Pancreas (tissue), 10 donors: ENCODE measurements at regions not wholly inside any gene's neighbourhood (a gene's known extent, or its start where the extent isn't known, plus 50 kb on each side); places are given as distances from the start of the nearest gene placed in this dataset.

Experiments
- ATAC-seq, 4 donors: fragments of 200-7000 bp; cut with Tn5 transposase; one replicate each; pipeline versions ENCODE4 v1.8.0 to v1.9.1; 2020; ENCODE audit warnings: mild to moderate bottlenecking in 4 of 4, moderate library complexity in 4 of 4
- DNase-seq, 6 donors: peaks; one replicate each; pipeline ENCODE4 v3.0.0-alpha.2; 2020
- FAIRE-seq: peaks from 2 replicates; lab custom pipeline; 2012; peaks lifted over from hg19 to GRCh38; lab: Jason Lieb, UNC
- H3K27ac ChIP-seq, 4 donors: fragments of 200-600 bp; sonication (generic); 1 replicate in 3 of 4; 2 replicates in 1 of 4; pipeline versions ENCODE4 v1.5.0 to v1.8.0; 2020
- H3K27me3 ChIP-seq, 4 donors: fragments of 200-600 bp; one replicate each; pipeline ENCODE4 v1.8.0; 2021
- H3K36me3 ChIP-seq, 3 donors: fragments of 200-600 bp; sonication (generic) in 1 of 3; one replicate each; pipeline versions ENCODE4 v1.5.0 to v1.8.0; 2020 to 2021
- H3K4me1 ChIP-seq, 3 donors: fragments of 200-600 bp; one replicate each; pipeline ENCODE4 v1.8.0; 2021
- H3K4me3 ChIP-seq, 4 donors: fragments of 200-600 bp; sonication (generic) in 2 of 4; one replicate each; pipeline versions ENCODE4 v1.5.0 to v1.8.0; 2020 to 2021
- H3K9me3 ChIP-seq, 4 donors: fragments of 200-600 bp; one replicate each; pipeline ENCODE4 v1.8.0; 2021
- WGBS, 2 donors: extraction: QIAGEN DNeasy Blood & Tissue Kit; methylation state at CpG; one replicate each; pipeline ENCODE4 v1.1.7; 2013; 5-methylcytosine and 5-hydroxymethylcytosine counted together
- intact Hi-C, 3 donors: fragments of 100-400 bp; cut with DNase I; formaldehyde crosslinking; loops; one replicate each; pipeline versions ENCODE4 v1.11.1 to v1.14.2; 2022
- TF ChIP-seq, protein P1 (sequence below), 4 donors: fragments of 200-600 bp; sonication (generic) in 3 of 4; IDR thresholded peaks; one replicate each; pipeline versions ENCODE4 v1.5.0 to v1.8.0; 2021; ENCODE audit warnings: antibody characterized with exemption in 4 of 4
- donor health status: healthy with polysubstance abuse.
- donor health status: DM: no; HTN: no; CAD: no; lungs with moderate emphysema.
- donor health status: DM: no; HTN: no; CAD: no.
- donor health status: control.
- donor health status: control.
- donor health status: Bipolar disorder and iron deficiency.
- donor health status: DM: yes; HTN: yes; CAD: no.
- donor health status: DM: no; HTN: no; CAD: no.
- donor health status: DM: no; HTN: no; CAD: no.
- donor health status: DM: yes; HTN: yes; CAD: no.

DNA sequence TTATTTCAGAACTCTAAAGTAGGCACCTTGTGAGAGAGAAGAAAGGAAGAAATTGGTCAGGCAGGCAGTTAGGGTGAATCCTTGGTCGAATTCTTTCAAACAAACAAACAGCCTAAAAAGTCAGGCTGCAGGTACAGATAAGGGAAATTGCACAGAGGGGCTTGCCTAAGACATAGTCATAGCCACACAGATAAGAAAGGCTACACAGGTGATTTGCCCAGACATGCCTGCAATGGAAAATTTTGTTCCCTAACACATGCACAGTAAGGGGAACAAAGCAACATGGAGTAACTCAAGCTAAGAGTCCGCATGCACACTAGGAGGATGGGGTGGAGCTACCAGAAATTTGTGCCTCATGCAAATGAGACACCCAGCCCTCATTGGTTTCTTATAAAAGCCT, 91.4 kb upstream of the TUSC7 start:
- Histone ChIP-seq H3K36me3 (no peaks in the 10 kb centered on the region), H3K4me1 (no peaks in the 10 kb centered on the region), H3K4me3 (no peak overlapping the region), H3K27me3 (no peaks in the 10 kb centered on the region), H3K27ac (no peak overlapping the region), H3K9me3 (no peaks in the 10 kb centered on the region)
- FAIRE-seq, result no peak
- intact Hi-C loops, result no loop called here
- TF ChIP-seq, protein P1, sequence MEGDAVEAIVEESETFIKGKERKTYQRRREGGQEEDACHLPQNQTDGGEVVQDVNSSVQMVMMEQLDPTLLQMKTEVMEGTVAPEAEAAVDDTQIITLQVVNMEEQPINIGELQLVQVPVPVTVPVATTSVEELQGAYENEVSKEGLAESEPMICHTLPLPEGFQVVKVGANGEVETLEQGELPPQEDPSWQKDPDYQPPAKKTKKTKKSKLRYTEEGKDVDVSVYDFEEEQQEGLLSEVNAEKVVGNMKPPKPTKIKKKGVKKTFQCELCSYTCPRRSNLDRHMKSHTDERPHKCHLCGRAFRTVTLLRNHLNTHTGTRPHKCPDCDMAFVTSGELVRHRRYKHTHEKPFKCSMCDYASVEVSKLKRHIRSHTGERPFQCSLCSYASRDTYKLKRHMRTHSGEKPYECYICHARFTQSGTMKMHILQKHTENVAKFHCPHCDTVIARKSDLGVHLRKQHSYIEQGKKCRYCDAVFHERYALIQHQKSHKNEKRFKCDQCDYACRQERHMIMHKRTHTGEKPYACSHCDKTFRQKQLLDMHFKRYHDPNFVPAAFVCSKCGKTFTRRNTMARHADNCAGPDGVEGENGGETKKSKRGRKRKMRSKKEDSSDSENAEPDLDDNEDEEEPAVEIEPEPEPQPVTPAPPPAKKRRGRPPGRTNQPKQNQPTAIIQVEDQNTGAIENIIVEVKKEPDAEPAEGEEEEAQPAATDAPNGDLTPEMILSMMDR (IDR thresholded peaks at IDR 0.05), result no peak
- no peak for ATAC-seq
- 44 to 61% methylated on average over 2 of the region's 2 CpGs for WGBS, 2 donors
- no peak for DNase-seq

GRCh38 chr3:116618930-116619329, 90.6 kb upstream of the TUSC7 start:
- FAIRE-seq (no peak), ATAC-seq (no peak), DNase-seq (no peak)
- Histone ChIP-seq H3K4me1 (no peaks in the 10 kb centered on the region), H3K9me3 (no peaks in the 10 kb centered on the region), H3K4me3 (no peak overlapping the region), H3K27me3 (no peaks in the 10 kb centered on the region), H3K27ac (no peak overlapping the region), H3K36me3 (no peaks in the 10 kb centered on the region)
- TF ChIP-seq, protein P1 (IDR thresholded peaks at IDR 0.05), result no peak
- 72 to 82% methylated on average over 2 of the region's 2 CpGs for WGBS, 2 donors
- intact Hi-C loops, result no loop called here

DNA sequence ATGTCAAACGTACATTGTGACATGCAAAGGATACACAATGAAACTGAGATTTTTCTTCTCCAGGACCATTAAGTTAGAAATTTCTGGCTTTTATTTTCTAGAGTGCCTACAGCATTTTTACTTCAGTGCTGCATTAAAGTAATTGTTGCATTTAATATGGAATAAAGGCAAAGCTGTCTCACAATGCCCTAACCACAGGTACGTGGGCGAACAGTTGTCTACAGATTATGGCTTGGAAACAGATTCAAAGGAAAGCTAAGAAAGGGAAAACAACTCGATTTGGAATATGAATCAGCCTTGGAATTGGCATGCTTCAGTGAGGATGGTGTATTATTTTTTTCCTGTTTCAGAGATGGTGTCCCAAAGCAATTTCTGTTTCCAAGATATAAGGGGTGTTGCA, 79.1 kb upstream of the TUSC7 start:
- 41 to 55% methylated on average over 4 of the region's 4 CpGs for WGBS, 2 donors
- Histone ChIP-seq H3K4me1 (no peaks in the 10 kb centered on the region), H3K27ac (no peak overlapping the region), H3K9me3 (no peaks in the 10 kb centered on the region), H3K27me3 (no peaks in the 10 kb centered on the region), H3K36me3 (no peaks in the 10 kb centered on the region), H3K4me3 (no peak overlapping the region)
- TF ChIP-seq, protein P1 (IDR thresholded peaks at IDR 0.05), result no peak
- no peak for ATAC-seq
- no peak for FAIRE-seq
- intact Hi-C loops, result no loop called here
- no peak for DNase-seq

GRCh38 chr3:116639641-116640040, 69.9 kb upstream of the TUSC7 start:
- FAIRE-seq (no peak), ATAC-seq (no peak), DNase-seq (no peak)
- no peaks in the 10 kb centered on the region for H3K27me3 ChIP-seq
- intact Hi-C loops, result no loop called here
- H3K36me3 ChIP-seq, result no peaks in the 10 kb centered on the region
- no peak overlapping the region for H3K27ac ChIP-seq
- 70 to 74% methylated on average over 2 of the region's 2 CpGs for WGBS, 2 donors
- TF ChIP-seq, protein P1 (IDR thresholded peaks at IDR 0.05), result no peak
- H3K4me1 ChIP-seq, result no peaks in the 10 kb centered on the region
- H3K4me3 ChIP-seq, result no peak overlapping the region
- H3K9me3 ChIP-seq, result no peaks in the 10 kb centered on the region

DNA sequence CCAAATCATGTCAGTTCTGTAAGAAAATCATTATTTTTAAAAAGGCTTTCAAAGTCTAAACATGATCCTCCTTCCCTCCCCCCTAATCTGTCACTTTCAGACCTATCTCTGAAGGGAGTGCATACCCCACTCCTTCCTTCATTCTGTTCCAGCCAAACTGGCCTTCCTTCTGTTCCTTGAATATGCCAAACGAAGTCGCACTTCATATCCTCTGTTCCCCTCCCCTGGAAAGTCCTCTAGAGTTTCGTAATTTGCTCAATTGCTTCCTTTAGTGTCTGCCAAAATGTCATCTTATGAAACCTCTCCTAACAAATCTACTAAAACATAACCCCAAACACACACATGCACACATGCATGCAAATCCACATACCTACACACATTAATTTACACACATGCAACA, 69.5 kb upstream of the TUSC7 start:
- Histone ChIP-seq H3K27me3 (no peaks in the 10 kb centered on the region), H3K4me3 (no peak overlapping the region), H3K36me3 (no peaks in the 10 kb centered on the region), H3K27ac (no peak overlapping the region), H3K4me1 (no peaks in the 10 kb centered on the region), H3K9me3 (no peaks in the 10 kb centered on the region)
- TF ChIP-seq, protein P1 (IDR thresholded peaks at IDR 0.05), result no peak
- intact Hi-C loops, result no loop called here
- ATAC-seq (no peak), FAIRE-seq (no peak), DNase-seq (no peak)
- 68 to 79% methylated on average over 3 of the region's 3 CpGs for WGBS, 2 donors
